Tibial nerve (tissue), 4 donors: ENCODE measurements at regions not wholly inside any gene's neighbourhood (a gene's known extent, or its start where the extent isn't known, plus 50 kb on each side); places are given as distances from the start of the nearest gene placed in this dataset.

ENCODE experiments used
- DNase-seq, 2 donors: peaks; one replicate each; pipeline ENCODE4 v3.0.0-alpha.2; 2019; ENCODE audit warnings: low spot score in 2 of 2
- H3K27ac ChIP-seq, 4 donors: fragments of 200-600 bp; sonication (generic) in 3 of 4; one replicate each; pipeline ENCODE4 v1.5.1; 2017 to 2019; ENCODE audit warnings: mild to moderate bottlenecking in 1 of 4
- H3K27me3 ChIP-seq, 2 donors: fragments of 200-600 bp; sonication (generic) in 1 of 2; one replicate each; pipeline versions ENCODE4 v1.5.1 to v1.6.0; 2017 to 2019
- H3K36me3 ChIP-seq, 3 donors: fragments of 200-600 bp; sonication (generic); one replicate each; pipeline ENCODE4 v1.5.1; 2018 to 2019
- H3K4me1 ChIP-seq, 4 donors: fragments of 200-600 bp; sonication (generic) in 3 of 4; one replicate each; pipeline ENCODE4 v1.5.1; 2017 to 2019
- H3K4me3 ChIP-seq, 4 donors: fragments of 200-600 bp; sonication (generic) in 3 of 4; one replicate each; pipeline ENCODE4 v1.5.1; 2017 to 2019; ENCODE audit warnings: mild to moderate bottlenecking in 1 of 4, moderate library complexity in 1 of 4
- H3K9me3 ChIP-seq, 4 donors: fragments of 200-600 bp; sonication (generic) in 3 of 4; one replicate each; pipeline ENCODE4 v1.5.1; 2017 to 2019
- EP300 ChIP-seq, 2 donors: sonication (generic); formaldehyde crosslinking; IDR thresholded peaks; one replicate each; pipeline ENCODE4 v1.6.1; 2017; ENCODE audit warnings: antibody characterized with exemption in 2 of 2, mild to moderate bottlenecking in 1 of 2
- POLR2A ChIP-seq, 2 donors: fragments of 450-650 bp; IDR thresholded peaks; one replicate each; pipeline ENCODE4 v1.6.1; 2017; ENCODE audit warnings: antibody characterized with exemption in 2 of 2, mild to moderate bottlenecking in 2 of 2, moderate library complexity in 2 of 2
- WGBS, 2 donors: methylation state at CpG; one replicate each; pipeline ENCODE4 v1.1.5; 2018; 5-methylcytosine and 5-hydroxymethylcytosine counted together
- TF ChIP-seq, protein P1 (sequence below), 5 experiments: fragments of 200-600 bp in 3 of 5; fragments of 450-650 bp in 2 of 5; sonication (generic) in 3 of 5; IDR thresholded peaks; one replicate each; pipeline ENCODE4 v1.5.1; 2016 to 2019; ENCODE audit warnings: antibody characterized with exemption in 5 of 5, mild to moderate bottlenecking in 3 of 5, moderate library complexity in 2 of 5

DNA sequence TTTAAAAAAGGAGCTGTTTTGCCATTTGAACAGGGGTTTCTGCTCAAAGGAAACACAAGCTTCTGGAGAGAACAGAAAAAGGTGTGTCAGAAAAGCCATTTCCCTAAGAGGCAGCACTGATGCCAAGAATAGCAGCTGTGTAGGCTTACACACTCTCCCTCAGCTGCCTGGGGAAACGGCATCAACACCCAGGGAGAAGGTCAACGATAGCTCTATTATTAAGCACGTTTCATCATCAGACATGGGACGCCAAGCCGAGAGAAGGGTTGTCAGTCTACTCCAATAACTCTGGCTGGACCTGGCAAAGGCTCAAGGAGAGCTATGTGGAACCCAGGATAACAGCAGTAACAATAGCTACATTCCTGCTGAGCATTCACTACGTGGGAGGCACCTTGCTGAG lies 314.2 kb downstream of the CDK5RAP2 start:
- H3K9me3 ChIP-seq, result peaks cover 0 to 7% (median 0%) of the 10 kb centered on the region in 4 donors
- WGBS, 2 donors, result 54 to 62% methylated on average over 6 of the region's 6 CpGs
- H3K27me3 ChIP-seq, result no peaks in the 10 kb centered on the region
- H3K4me3 ChIP-seq, result no peak overlapping the region
- no peaks in the 10 kb centered on the region for H3K4me1 ChIP-seq
- DNase-seq, result no peak
- H3K27ac ChIP-seq, result no peak overlapping the region
- TF ChIP-seq, protein P1, sequence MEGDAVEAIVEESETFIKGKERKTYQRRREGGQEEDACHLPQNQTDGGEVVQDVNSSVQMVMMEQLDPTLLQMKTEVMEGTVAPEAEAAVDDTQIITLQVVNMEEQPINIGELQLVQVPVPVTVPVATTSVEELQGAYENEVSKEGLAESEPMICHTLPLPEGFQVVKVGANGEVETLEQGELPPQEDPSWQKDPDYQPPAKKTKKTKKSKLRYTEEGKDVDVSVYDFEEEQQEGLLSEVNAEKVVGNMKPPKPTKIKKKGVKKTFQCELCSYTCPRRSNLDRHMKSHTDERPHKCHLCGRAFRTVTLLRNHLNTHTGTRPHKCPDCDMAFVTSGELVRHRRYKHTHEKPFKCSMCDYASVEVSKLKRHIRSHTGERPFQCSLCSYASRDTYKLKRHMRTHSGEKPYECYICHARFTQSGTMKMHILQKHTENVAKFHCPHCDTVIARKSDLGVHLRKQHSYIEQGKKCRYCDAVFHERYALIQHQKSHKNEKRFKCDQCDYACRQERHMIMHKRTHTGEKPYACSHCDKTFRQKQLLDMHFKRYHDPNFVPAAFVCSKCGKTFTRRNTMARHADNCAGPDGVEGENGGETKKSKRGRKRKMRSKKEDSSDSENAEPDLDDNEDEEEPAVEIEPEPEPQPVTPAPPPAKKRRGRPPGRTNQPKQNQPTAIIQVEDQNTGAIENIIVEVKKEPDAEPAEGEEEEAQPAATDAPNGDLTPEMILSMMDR (IDR thresholded peaks at IDR 0.05), result no peak
- TF ChIP-seq POLR2A (IDR thresholded peaks at IDR 0.05), result no peak
- TF ChIP-seq EP300 (IDR thresholded peaks at IDR 0.05), result no peak
- no peaks in the 10 kb centered on the region for H3K36me3 ChIP-seq

- TF ChIP-seq POLR2A (IDR thresholded peaks at IDR 0.05), result no peak
- no peak for TF ChIP-seq EP300 (IDR thresholded peaks at IDR 0.05)
- TF ChIP-seq, protein P1 (IDR thresholded peaks at IDR 0.05), result no peak
- Histone ChIP-seq H3K4me1 (no peaks in the 10 kb centered on the region), H3K4me3 (no peak overlapping the region), H3K36me3 (no peaks in the 10 kb centered on the region), H3K27ac (no peak overlapping the region), H3K27me3 (no peaks in the 10 kb centered on the region), H3K9me3 (peaks cover 0 to 4% (median 0%) of the 10 kb centered on the region in 4 donors)
- no peak for DNase-seq
Measured at GRCh38 chr9:120264528-120264927, 315.4 kb downstream of the CDK5RAP2 start.

DNA sequence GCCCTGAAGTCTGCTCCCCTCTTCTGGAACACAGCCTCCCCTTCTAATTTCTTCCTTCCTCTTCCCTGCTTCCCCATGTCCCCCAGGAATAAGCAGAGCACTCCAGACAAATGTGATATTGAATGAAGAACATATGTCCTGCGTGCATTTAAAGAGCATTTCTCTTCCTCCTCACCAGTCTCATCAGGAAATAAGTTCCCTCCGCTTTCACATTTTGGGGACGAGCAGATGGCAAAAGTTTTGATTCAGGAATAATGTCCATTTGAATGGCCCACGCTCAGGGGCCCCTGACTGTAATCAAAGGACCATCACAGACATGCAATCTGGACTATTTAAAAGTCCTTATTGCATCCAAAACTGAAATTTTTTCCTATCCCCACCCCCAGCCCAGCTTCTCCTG lies 316.1 kb downstream of the CDK5RAP2 start:
- no peak for DNase-seq
- Histone ChIP-seq H3K27ac (no peak overlapping the region), H3K4me1 (no peaks in the 10 kb centered on the region), H3K27me3 (no peaks in the 10 kb centered on the region), H3K36me3 (no peaks in the 10 kb centered on the region), H3K4me3 (no peak overlapping the region), H3K9me3 (peaks cover 0 to 4% (median 0%) of the 10 kb centered on the region in 4 donors)
- WGBS, 2 donors, result 55 to 65% methylated on average over 4 of the region's 4 CpGs
- TF ChIP-seq EP300 (IDR thresholded peaks at IDR 0.05), result no peak
- TF ChIP-seq, protein P1 (IDR thresholded peaks at IDR 0.05), result no peak

DNA sequence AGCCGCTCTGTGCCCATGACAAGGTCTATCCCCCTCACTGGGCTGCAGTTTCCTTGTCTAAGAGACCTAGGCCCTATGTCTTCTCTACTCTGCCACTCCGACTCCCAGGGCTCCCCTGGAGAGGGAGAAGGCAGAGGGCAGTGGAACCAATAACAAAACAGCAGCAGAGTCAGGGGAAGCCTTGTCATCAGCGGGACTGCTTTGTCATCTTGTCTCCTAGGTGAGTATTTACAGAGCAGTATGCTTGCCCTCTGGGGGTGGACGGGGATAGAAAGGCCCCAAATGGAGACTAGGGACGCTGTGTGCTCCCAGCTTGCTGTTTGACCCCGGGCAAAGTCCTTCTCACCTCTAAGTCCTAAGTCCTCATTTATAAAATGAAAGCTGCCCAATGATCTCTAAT lies 318.5 kb downstream of the CDK5RAP2 start:
- WGBS, 2 donors, result 70 to 74% methylated on average over 6 of the region's 6 CpGs
- no peak for DNase-seq
- Histone ChIP-seq H3K27me3 (no peaks in the 10 kb centered on the region), H3K9me3 (peaks cover 0 to 4% (median 0%) of the 10 kb centered on the region in 4 donors), H3K4me3 (no peak overlapping the region), H3K4me1 (no peaks in the 10 kb centered on the region), H3K27ac (no peak overlapping the region), H3K36me3 (no peaks in the 10 kb centered on the region)
- TF ChIP-seq, protein P1 (IDR thresholded peaks at IDR 0.05), result no peak
- TF ChIP-seq EP300 (IDR thresholded peaks at IDR 0.05) (no peak), POLR2A (IDR thresholded peaks at IDR 0.05) (no peak)

- no peaks in the 10 kb centered on the region for H3K4me1 ChIP-seq
- peaks cover 0 to 8% (median 0%) of the 10 kb centered on the region in 4 donors for H3K9me3 ChIP-seq
- H3K36me3 ChIP-seq, result no peaks in the 10 kb centered on the region
- TF ChIP-seq, protein P1 (IDR thresholded peaks at IDR 0.05), result no peak
- TF ChIP-seq EP300 (IDR thresholded peaks at IDR 0.05), result no peak
- TF ChIP-seq POLR2A (IDR thresholded peaks at IDR 0.05), result no peak
- DNase-seq, result no peak
- 85 to 100% methylated on average over 1 of the region's 1 CpG for WGBS, 2 donors
- no peaks in the 10 kb centered on the region for H3K27me3 ChIP-seq
- no peak overlapping the region for H3K4me3 ChIP-seq
- H3K27ac ChIP-seq, result no peak overlapping the region
Measured at GRCh38 chr9:120259100-120259499, 320.9 kb downstream of the CDK5RAP2 start.
